ENCODE measurements at regions not wholly inside any gene's neighbourhood (a gene's known extent, or its start where the extent isn't known, plus 50 kb on each side); places are given as distances from the start of the nearest gene placed in this dataset.

- no peaks in the 10 kb centered on the region for H3K9me3 ChIP-seq (ENCODE audit: control insufficient read depth, low read length)
Observed at GRCh38 chr13:105817498-105817897, 718.0 kb downstream of the EFNB2 start.

GRCh38 chr13:105816994-105817393 lies 718.5 kb downstream of the EFNB2 start:
- no peak for ATAC-seq (ENCODE audit: low FRiP score)
- DNase-seq: no peak
- Histone ChIP-seq H3K4me1 (ENCODE audit: control insufficient read depth in 1 of 2, insufficient read depth in 2 of 2, low read length in 2 of 2) (no peaks in the 10 kb centered on the region), H3K9me3 (ENCODE audit: control insufficient read depth, low read length) (no peaks in the 10 kb centered on the region), H3K27me3 (ENCODE audit: control insufficient read depth in 1 of 2, insufficient read depth in 2 of 2, low read length in 1 of 2) (no peaks in the 10 kb centered on the region), H3K27ac (ENCODE audit: low read depth in 1 of 2, low read length in 2 of 2) (no peak overlapping the region), H3K4me3 (ENCODE audit: low read length in 2 of 2) (no peak overlapping the region), H3K36me3 (ENCODE audit: control insufficient read depth in 1 of 2, insufficient read depth in 2 of 2, low read length in 1 of 2) (no peaks in the 10 kb centered on the region)
- 88% methylated on average over 4 of the region's 4 CpGs for WGBS, 2 donors
- intact Hi-C loops (cut with DNase I): no loop called here

More at GRCh38 chr13:105817498-105817897, 718.0 kb downstream of the EFNB2 start:
- Histone ChIP-seq H3K36me3 (ENCODE audit: control insufficient read depth in 1 of 2, insufficient read depth in 2 of 2, low read length in 1 of 2) (no peaks in the 10 kb centered on the region), H3K27me3 (ENCODE audit: control insufficient read depth in 1 of 2, insufficient read depth in 2 of 2, low read length in 1 of 2) (no peaks in the 10 kb centered on the region), H3K27ac (ENCODE audit: low read depth in 1 of 2, low read length in 2 of 2) (no peak overlapping the region), H3K4me1 (ENCODE audit: control insufficient read depth in 1 of 2, insufficient read depth in 2 of 2, low read length in 2 of 2) (no peaks in the 10 kb centered on the region), H3K4me3 (ENCODE audit: low read length in 2 of 2) (no peak overlapping the region)
- DNase-seq (no peak), ATAC-seq (ENCODE audit: low FRiP score) (no peak)
- intact Hi-C loops (cut with DNase I): no loop called here
- 82 to 83% methylated on average over 4 of the region's 4 CpGs for WGBS, 2 donors

- Histone ChIP-seq H3K4me1 (ENCODE audit: control insufficient read depth in 1 of 2, insufficient read depth in 2 of 2, low read length in 2 of 2) (no peaks in the 10 kb centered on the region), H3K27me3 (ENCODE audit: control insufficient read depth in 1 of 2, insufficient read depth in 2 of 2, low read length in 1 of 2) (no peaks in the 10 kb centered on the region), H3K4me3 (ENCODE audit: low read length in 2 of 2) (no peak overlapping the region), H3K36me3 (ENCODE audit: control insufficient read depth in 1 of 2, insufficient read depth in 2 of 2, low read length in 1 of 2) (no peaks in the 10 kb centered on the region), H3K27ac (ENCODE audit: low read depth in 1 of 2, low read length in 2 of 2) (no peak overlapping the region), H3K9me3 (ENCODE audit: control insufficient read depth, low read length) (no peaks in the 10 kb centered on the region)
- intact Hi-C loops (cut with DNase I): no loop called here
- DNase-seq (no peak), ATAC-seq (ENCODE audit: low FRiP score) (no peak)
- WGBS, 2 donors: 64 to 71% methylated on average over 4 of the region's 4 CpGs
Observed at GRCh38 chr13:105814902-105815250, 720.6 kb downstream of the EFNB2 start.

GRCh38 chr13:105814219-105814901 lies 721.1 kb downstream of the EFNB2 start:
- no peaks in the 10 kb centered on the region for H3K27me3 ChIP-seq (ENCODE audit: control insufficient read depth in 1 of 2, insufficient read depth in 2 of 2, low read length in 1 of 2)
- H3K9me3 ChIP-seq (ENCODE audit: control insufficient read depth, low read length): no peaks in the 10 kb centered on the region
- no peak overlapping the region for H3K4me3 ChIP-seq (ENCODE audit: low read length in 2 of 2)
- H3K36me3 ChIP-seq (ENCODE audit: control insufficient read depth in 1 of 2, insufficient read depth in 2 of 2, low read length in 1 of 2): no peaks in the 10 kb centered on the region
- ATAC-seq (ENCODE audit: low FRiP score): no peak
- intact Hi-C loops (cut with DNase I): no loop called here
- 83 to 88% methylated on average over 5 of the region's 5 CpGs for WGBS, 2 donors
- H3K4me1 ChIP-seq (ENCODE audit: control insufficient read depth in 1 of 2, insufficient read depth in 2 of 2, low read length in 2 of 2): no peaks in the 10 kb centered on the region
- DNase-seq: no peak
- no peak overlapping the region for H3K27ac ChIP-seq (ENCODE audit: low read depth in 1 of 2, low read length in 2 of 2)

GRCh38 chr13:105806628-105806920 lies 728.9 kb downstream of the EFNB2 start:
- WGBS, 2 donors: 6 to 10% methylated on average over 3 of the region's 3 CpGs
- no peaks in the 10 kb centered on the region for H3K27me3 ChIP-seq (ENCODE audit: control insufficient read depth in 1 of 2, insufficient read depth in 2 of 2, low read length in 1 of 2)
- ATAC-seq (ENCODE audit: low FRiP score) (no peak), DNase-seq (no peak)
- H3K4me3 ChIP-seq (ENCODE audit: low read length in 2 of 2): no peak overlapping the region
- peaks cover 0 to 2% of the 10 kb centered on the region in 2 donors for H3K4me1 ChIP-seq (ENCODE audit: control insufficient read depth in 1 of 2, insufficient read depth in 2 of 2, low read length in 2 of 2)
- H3K27ac ChIP-seq (ENCODE audit: low read depth in 1 of 2, low read length in 2 of 2): no peak overlapping the region
- intact Hi-C loops (cut with DNase I): no loop called here
- no peaks in the 10 kb centered on the region for H3K9me3 ChIP-seq (ENCODE audit: control insufficient read depth, low read length)
- no peaks in the 10 kb centered on the region for H3K36me3 ChIP-seq (ENCODE audit: control insufficient read depth in 1 of 2, insufficient read depth in 2 of 2, low read length in 1 of 2)

- WGBS, 2 donors: 52 to 54% methylated on average over 6 of the region's 6 CpGs
Observed at GRCh38 chr13:105805892-105806627, 729.4 kb downstream of the EFNB2 start.

GRCh38 chr13:105804561-105805190 lies 730.8 kb downstream of the EFNB2 start:
- no peak overlapping the region for H3K4me3 ChIP-seq (ENCODE audit: low read length in 2 of 2)
- H3K36me3 ChIP-seq (ENCODE audit: control insufficient read depth in 1 of 2, insufficient read depth in 2 of 2, low read length in 1 of 2): no peaks in the 10 kb centered on the region
- DNase-seq (peak in 1 of 2 donors; percentile 44), ATAC-seq (ENCODE audit: low FRiP score) (no peak)
- intact Hi-C loops (cut with DNase I): no loop called here
- peaks cover 0 to 2% of the 10 kb centered on the region in 2 donors for H3K4me1 ChIP-seq (ENCODE audit: control insufficient read depth in 1 of 2, insufficient read depth in 2 of 2, low read length in 2 of 2)
- no peaks in the 10 kb centered on the region for H3K27me3 ChIP-seq (ENCODE audit: control insufficient read depth in 1 of 2, insufficient read depth in 2 of 2, low read length in 1 of 2)
- H3K9me3 ChIP-seq (ENCODE audit: control insufficient read depth, low read length): no peaks in the 10 kb centered on the region
- no peak overlapping the region for H3K27ac ChIP-seq (ENCODE audit: low read depth in 1 of 2, low read length in 2 of 2)
- 36 to 37% methylated on average over 3 of the region's 3 CpGs for WGBS, 2 donors

More at GRCh38 chr13:105805892-105806627, 729.4 kb downstream of the EFNB2 start:
- Histone ChIP-seq H3K4me1 (ENCODE audit: control insufficient read depth in 1 of 2, insufficient read depth in 2 of 2, low read length in 2 of 2) (peaks cover 0 to 2% of the 10 kb centered on the region in 2 donors), H3K4me3 (ENCODE audit: low read length in 2 of 2) (no peak overlapping the region), H3K9me3 (ENCODE audit: control insufficient read depth, low read length) (no peaks in the 10 kb centered on the region), H3K27me3 (ENCODE audit: control insufficient read depth in 1 of 2, insufficient read depth in 2 of 2, low read length in 1 of 2) (no peaks in the 10 kb centered on the region), H3K36me3 (ENCODE audit: control insufficient read depth in 1 of 2, insufficient read depth in 2 of 2, low read length in 1 of 2) (no peaks in the 10 kb centered on the region), H3K27ac (ENCODE audit: low read depth in 1 of 2, low read length in 2 of 2) (no peak overlapping the region)
- ATAC-seq (ENCODE audit: low FRiP score): no peak
- no peak for DNase-seq
- intact Hi-C loops (cut with DNase I): no loop called here

GRCh38 chr13:105799155-105799554 lies 736.3 kb downstream of the EFNB2 start:
- Histone ChIP-seq H3K9me3 (ENCODE audit: control insufficient read depth, low read length) (no peaks in the 10 kb centered on the region), H3K27ac (ENCODE audit: low read depth in 1 of 2, low read length in 2 of 2) (no peak overlapping the region), H3K36me3 (ENCODE audit: control insufficient read depth in 1 of 2, insufficient read depth in 2 of 2, low read length in 1 of 2) (no peaks in the 10 kb centered on the region), H3K4me1 (ENCODE audit: control insufficient read depth in 1 of 2, insufficient read depth in 2 of 2, low read length in 2 of 2) (no peaks in the 10 kb centered on the region), H3K27me3 (ENCODE audit: control insufficient read depth in 1 of 2, insufficient read depth in 2 of 2, low read length in 1 of 2) (no peaks in the 10 kb centered on the region), H3K4me3 (ENCODE audit: low read length in 2 of 2) (no peak overlapping the region)
- intact Hi-C loops (cut with DNase I): no loop called here
- DNase-seq (no peak), ATAC-seq (ENCODE audit: low FRiP score) (no peak)

GRCh38 chr13:105798541-105798940 lies 736.9 kb downstream of the EFNB2 start:
- intact Hi-C loops (cut with DNase I): no loop called here

More at GRCh38 chr13:105798541-105798940, 736.9 kb downstream of the EFNB2 start:
- H3K9me3 ChIP-seq (ENCODE audit: control insufficient read depth, low read length): no peaks in the 10 kb centered on the region
- ATAC-seq (ENCODE audit: low FRiP score) (no peak), DNase-seq (no peak)
- no peak overlapping the region for H3K4me3 ChIP-seq (ENCODE audit: low read length in 2 of 2)
- H3K36me3 ChIP-seq (ENCODE audit: control insufficient read depth in 1 of 2, insufficient read depth in 2 of 2, low read length in 1 of 2): no peaks in the 10 kb centered on the region
- no peaks in the 10 kb centered on the region for H3K27me3 ChIP-seq (ENCODE audit: control insufficient read depth in 1 of 2, insufficient read depth in 2 of 2, low read length in 1 of 2)
- 0 to 40% methylated on average over 1 of the region's 1 CpG for WGBS, 2 donors
- no peak overlapping the region for H3K27ac ChIP-seq (ENCODE audit: low read depth in 1 of 2, low read length in 2 of 2)
- no peaks in the 10 kb centered on the region for H3K4me1 ChIP-seq (ENCODE audit: control insufficient read depth in 1 of 2, insufficient read depth in 2 of 2, low read length in 2 of 2)

Data from aorta (tissue), 5 donors.